ENCODE measurements at regions not wholly inside any gene's neighbourhood (a gene's known extent, or its start where the extent isn't known, plus 50 kb on each side); places are given as distances from the start of the nearest gene placed in this dataset.
"Not testable (repeated sequence)": the region's sequence is repeated elsewhere in the genome, so short reads cannot be mapped to it uniquely, and the experiment has no call there.

DNA sequence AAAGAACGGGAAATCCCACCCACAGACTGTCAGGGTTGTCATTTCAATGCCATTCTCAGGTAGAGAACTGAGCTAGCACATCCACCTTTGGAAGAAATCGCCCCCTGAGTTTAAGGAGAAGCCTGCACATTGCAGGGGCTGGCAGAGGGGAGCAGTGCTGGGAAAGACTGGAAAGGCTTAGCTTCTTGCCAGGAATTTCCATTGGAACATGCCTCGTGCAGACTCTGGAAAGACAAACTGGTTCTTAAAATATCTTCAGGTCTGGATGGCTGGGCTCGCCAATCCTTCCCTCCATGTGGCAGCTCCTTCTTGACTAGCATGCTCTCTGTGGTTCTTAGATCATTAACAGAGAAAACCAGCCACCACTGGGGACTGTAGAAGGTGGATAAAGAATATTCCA is 414.1 kb downstream of the TSHZ3 start:
- Histone ChIP-seq H3K9me3 (replicated peaks in 1 of 2; ENCODE audit: control insufficient read depth in 1 of 2, insufficient read depth in 1 of 2, low read length in 2 of 2) (no peaks in the 10 kb centered on the region), H3K36me3 (replicated peaks in 1 of 2; ENCODE audit: control insufficient read depth in 1 of 2, insufficient read depth in 2 of 2, low read length in 2 of 2) (no peaks in the 10 kb centered on the region), H3K4me1 (ENCODE audit: control insufficient read depth in 1 of 2, insufficient read depth in 2 of 2, low read length in 2 of 2) (no peaks in the 10 kb centered on the region), H3K27ac (ENCODE audit: low read depth in 1 of 2, low read length in 2 of 2) (no peak overlapping the region), H3K79me2 (ENCODE audit: insufficient read depth, low read length) (no peaks in the 10 kb centered on the region), H2AFZ (ENCODE audit: insufficient read depth, low read depth, low read length, poor library complexity, severe bottlenecking) (no peak overlapping the region), H3K9ac (ENCODE audit: insufficient read depth, low read length, poor library complexity, severe bottlenecking) (no peak overlapping the region), H3K4me3 (replicated peaks in 1 of 3; ENCODE audit: low read depth in 2 of 3, low read length in 3 of 3) (no peak overlapping the region), H4K20me1 (ENCODE audit: insufficient read depth, low read length) (no peaks in the 10 kb centered on the region), H3K27me3 (ENCODE audit: control insufficient read depth in 2 of 2, insufficient read depth in 2 of 2, low read length in 2 of 2) (no peaks in the 10 kb centered on the region), H3K4me2 (replicated peaks; ENCODE audit: extremely low read depth, low read length, poor library complexity, severe bottlenecking) (no peak overlapping the region)
- H3K9me3 Mint-ChIP-seq: peaks cover 0 to 6% (median 0%) of the 10 kb centered on the region in 7 donors
- intact Hi-C loops (cut with micrococcal nuclease): no loop called here
- no peaks in the 10 kb centered on the region for H3K4me1 Mint-ChIP-seq
- no peak overlapping the region for H3K27ac Mint-ChIP-seq
- 96% methylated on average over 3 of the region's 4 CpGs for WGBS (ENCODE audit: insufficient coverage)
- H3K4me3 Mint-ChIP-seq: no peak overlapping the region
- DNase-seq: no peak
- TF ChIP-seq, protein P1, sequence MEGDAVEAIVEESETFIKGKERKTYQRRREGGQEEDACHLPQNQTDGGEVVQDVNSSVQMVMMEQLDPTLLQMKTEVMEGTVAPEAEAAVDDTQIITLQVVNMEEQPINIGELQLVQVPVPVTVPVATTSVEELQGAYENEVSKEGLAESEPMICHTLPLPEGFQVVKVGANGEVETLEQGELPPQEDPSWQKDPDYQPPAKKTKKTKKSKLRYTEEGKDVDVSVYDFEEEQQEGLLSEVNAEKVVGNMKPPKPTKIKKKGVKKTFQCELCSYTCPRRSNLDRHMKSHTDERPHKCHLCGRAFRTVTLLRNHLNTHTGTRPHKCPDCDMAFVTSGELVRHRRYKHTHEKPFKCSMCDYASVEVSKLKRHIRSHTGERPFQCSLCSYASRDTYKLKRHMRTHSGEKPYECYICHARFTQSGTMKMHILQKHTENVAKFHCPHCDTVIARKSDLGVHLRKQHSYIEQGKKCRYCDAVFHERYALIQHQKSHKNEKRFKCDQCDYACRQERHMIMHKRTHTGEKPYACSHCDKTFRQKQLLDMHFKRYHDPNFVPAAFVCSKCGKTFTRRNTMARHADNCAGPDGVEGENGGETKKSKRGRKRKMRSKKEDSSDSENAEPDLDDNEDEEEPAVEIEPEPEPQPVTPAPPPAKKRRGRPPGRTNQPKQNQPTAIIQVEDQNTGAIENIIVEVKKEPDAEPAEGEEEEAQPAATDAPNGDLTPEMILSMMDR (IDR thresholded peaks at IDR 0.05): no peak
- no peaks in the 10 kb centered on the region for H3K36me3 Mint-ChIP-seq
- H3K27me3 Mint-ChIP-seq (ENCODE audit: low read depth in 3 of 3): peaks cover 3 to 5% (median 4%) of the 10 kb centered on the region in 3 donors

DNA sequence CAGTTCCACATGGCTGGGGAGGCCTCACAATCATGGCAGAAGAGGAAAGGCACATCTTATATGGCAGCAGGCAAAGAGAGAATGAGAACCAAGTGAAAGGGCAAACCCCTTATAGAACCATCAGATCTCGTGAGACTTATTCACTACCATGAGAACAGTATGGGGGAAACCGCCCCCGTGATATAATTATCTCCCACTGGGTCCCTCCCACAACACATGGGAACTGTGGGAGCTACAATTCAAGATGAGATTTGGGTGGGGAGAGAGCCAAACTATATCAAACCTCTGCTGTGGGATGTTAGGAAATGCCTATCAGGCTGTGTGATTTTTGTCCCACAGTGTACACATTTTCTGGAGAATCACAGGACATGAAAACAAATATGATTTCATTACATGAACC is 415.8 kb downstream of the TSHZ3 start:
- H3K4me2 ChIP-seq (replicated peaks; ENCODE audit: extremely low read depth, low read length, poor library complexity, severe bottlenecking); H3K27me3 ChIP-seq (ENCODE audit: control insufficient read depth in 2 of 2, insufficient read depth in 2 of 2, low read length in 2 of 2); H3K4me3 Mint-ChIP-seq; H3K9ac ChIP-seq (ENCODE audit: insufficient read depth, low read length, poor library complexity, severe bottlenecking); H3K4me3 ChIP-seq (replicated peaks in 1 of 3; ENCODE audit: low read depth in 2 of 3, low read length in 3 of 3); H3K4me1 Mint-ChIP-seq; H3K27ac ChIP-seq (ENCODE audit: low read depth in 1 of 2, low read length in 2 of 2); H3K9me3 Mint-ChIP-seq; H3K4me1 ChIP-seq (ENCODE audit: control insufficient read depth in 1 of 2, insufficient read depth in 2 of 2, low read length in 2 of 2); H2AFZ ChIP-seq (ENCODE audit: insufficient read depth, low read depth, low read length, poor library complexity, severe bottlenecking); H4K20me1 ChIP-seq (ENCODE audit: insufficient read depth, low read length); intact Hi-C loops (cut with micrococcal nuclease); H3K36me3 ChIP-seq (replicated peaks in 1 of 2; ENCODE audit: control insufficient read depth in 1 of 2, insufficient read depth in 2 of 2, low read length in 2 of 2); H3K9me3 ChIP-seq (replicated peaks in 1 of 2; ENCODE audit: control insufficient read depth in 1 of 2, insufficient read depth in 1 of 2, low read length in 2 of 2); H3K36me3 Mint-ChIP-seq; H3K27ac Mint-ChIP-seq; H3K27me3 Mint-ChIP-seq (ENCODE audit: low read depth in 3 of 3); DNase-seq; H3K79me2 ChIP-seq (ENCODE audit: insufficient read depth, low read length): not testable (repeated sequence)
- WGBS (ENCODE audit: insufficient coverage): no CpG with 5 or more reads among the region's 3 CpGs
